ENCODE measurements at regions not wholly inside any gene's neighbourhood (a gene's known extent, or its start where the extent isn't known, plus 50 kb on each side); places are given as distances from the start of the nearest gene placed in this dataset.

GRCh38 chr12:59039005-59039404, 118.7 kb upstream of the LRIG3 start:
- H3K4me1 ChIP-seq (ENCODE audit: control insufficient read depth, insufficient read depth, low read length, poor library complexity, severe bottlenecking), result no peaks in the 10 kb centered on the region

GRCh38 chr12:59036973-59037762, 116.9 kb upstream of the LRIG3 start:
- Histone ChIP-seq H3K9me3 (ENCODE audit: control insufficient read depth, low read length) (no peaks in the 10 kb centered on the region), H3K4me3 (ENCODE audit: insufficient read depth, low read depth, low read length, poor library complexity, severe bottlenecking) (no peak overlapping the region), H3K4me1 (ENCODE audit: control insufficient read depth, insufficient read depth, low read length, poor library complexity, severe bottlenecking) (no peaks in the 10 kb centered on the region), H3K36me3 (ENCODE audit: control insufficient read depth, insufficient read depth, low read length) (no peaks in the 10 kb centered on the region), H3K27me3 (replicated peaks; ENCODE audit: control insufficient read depth, insufficient read depth, low read length, poor library complexity, severe bottlenecking) (no peaks in the 10 kb centered on the region), H3K27ac (ENCODE audit: insufficient read depth, low read length, poor library complexity, severe bottlenecking) (no peak overlapping the region)
- no peak for DNase-seq

More at GRCh38 chr12:59039005-59039404, 118.7 kb upstream of the LRIG3 start:
- DNase-seq, result no peak
- Histone ChIP-seq H3K4me3 (ENCODE audit: insufficient read depth, low read depth, low read length, poor library complexity, severe bottlenecking) (no peak overlapping the region), H3K27ac (ENCODE audit: insufficient read depth, low read length, poor library complexity, severe bottlenecking) (no peak overlapping the region), H3K36me3 (ENCODE audit: control insufficient read depth, insufficient read depth, low read length) (no peaks in the 10 kb centered on the region), H3K27me3 (replicated peaks; ENCODE audit: control insufficient read depth, insufficient read depth, low read length, poor library complexity, severe bottlenecking) (no peaks in the 10 kb centered on the region), H3K9me3 (ENCODE audit: control insufficient read depth, low read length) (no peaks in the 10 kb centered on the region)

GRCh38 chr12:59036347-59036746, 116.0 kb upstream of the LRIG3 start:
- H3K27me3 ChIP-seq (replicated peaks; ENCODE audit: control insufficient read depth, insufficient read depth, low read length, poor library complexity, severe bottlenecking), result no peaks in the 10 kb centered on the region
- no peaks in the 10 kb centered on the region for H3K36me3 ChIP-seq (ENCODE audit: control insufficient read depth, insufficient read depth, low read length)
- no peak overlapping the region for H3K27ac ChIP-seq (ENCODE audit: insufficient read depth, low read length, poor library complexity, severe bottlenecking)
- H3K4me3 ChIP-seq (ENCODE audit: insufficient read depth, low read depth, low read length, poor library complexity, severe bottlenecking), result no peak overlapping the region
- DNase-seq, result no peak
- H3K4me1 ChIP-seq (ENCODE audit: control insufficient read depth, insufficient read depth, low read length, poor library complexity, severe bottlenecking), result no peaks in the 10 kb centered on the region
- H3K9me3 ChIP-seq (ENCODE audit: control insufficient read depth, low read length), result no peaks in the 10 kb centered on the region

GRCh38 chr12:59031313-59031712, 111.0 kb upstream of the LRIG3 start:
- no peaks in the 10 kb centered on the region for H3K36me3 ChIP-seq (ENCODE audit: control insufficient read depth, insufficient read depth, low read length)
- no peak overlapping the region for H3K27ac ChIP-seq (ENCODE audit: insufficient read depth, low read length, poor library complexity, severe bottlenecking)
- no peak for DNase-seq

GRCh38 chr12:59030415-59030814, 110.1 kb upstream of the LRIG3 start:
- no peaks in the 10 kb centered on the region for H3K27me3 ChIP-seq (replicated peaks; ENCODE audit: control insufficient read depth, insufficient read depth, low read length, poor library complexity, severe bottlenecking)
- no peak overlapping the region for H3K4me3 ChIP-seq (ENCODE audit: insufficient read depth, low read depth, low read length, poor library complexity, severe bottlenecking)
- no peak overlapping the region for H3K27ac ChIP-seq (ENCODE audit: insufficient read depth, low read length, poor library complexity, severe bottlenecking)
- no peaks in the 10 kb centered on the region for H3K36me3 ChIP-seq (ENCODE audit: control insufficient read depth, insufficient read depth, low read length)
- no peaks in the 10 kb centered on the region for H3K9me3 ChIP-seq (ENCODE audit: control insufficient read depth, low read length)
- H3K4me1 ChIP-seq (ENCODE audit: control insufficient read depth, insufficient read depth, low read length, poor library complexity, severe bottlenecking), result no peaks in the 10 kb centered on the region
- DNase-seq, result no peak

More at GRCh38 chr12:59031313-59031712, 111.0 kb upstream of the LRIG3 start:
- no peak overlapping the region for H3K4me3 ChIP-seq (ENCODE audit: insufficient read depth, low read depth, low read length, poor library complexity, severe bottlenecking)
- no peaks in the 10 kb centered on the region for H3K4me1 ChIP-seq (ENCODE audit: control insufficient read depth, insufficient read depth, low read length, poor library complexity, severe bottlenecking)
- H3K9me3 ChIP-seq (ENCODE audit: control insufficient read depth, low read length), result no peaks in the 10 kb centered on the region
- H3K27me3 ChIP-seq (replicated peaks; ENCODE audit: control insufficient read depth, insufficient read depth, low read length, poor library complexity, severe bottlenecking), result no peaks in the 10 kb centered on the region

- H3K36me3 ChIP-seq (ENCODE audit: control insufficient read depth, insufficient read depth, low read length), result no peaks in the 10 kb centered on the region
- H3K4me1 ChIP-seq (ENCODE audit: control insufficient read depth, insufficient read depth, low read length, poor library complexity, severe bottlenecking), result no peaks in the 10 kb centered on the region
- no peak overlapping the region for H3K27ac ChIP-seq (ENCODE audit: insufficient read depth, low read length, poor library complexity, severe bottlenecking)
- DNase-seq, result no peak
- no peaks in the 10 kb centered on the region for H3K9me3 ChIP-seq (ENCODE audit: control insufficient read depth, low read length)
- H3K4me3 ChIP-seq (ENCODE audit: insufficient read depth, low read depth, low read length, poor library complexity, severe bottlenecking), result no peak overlapping the region
- H3K27me3 ChIP-seq (replicated peaks; ENCODE audit: control insufficient read depth, insufficient read depth, low read length, poor library complexity, severe bottlenecking), result no peaks in the 10 kb centered on the region
These were observed 106.9 kb upstream of the LRIG3 start for GRCh38 chr12:59027199-59027598.

- DNase-seq, result no peak
- Histone ChIP-seq H3K9me3 (ENCODE audit: control insufficient read depth, low read length) (no peaks in the 10 kb centered on the region), H3K27ac (ENCODE audit: insufficient read depth, low read length, poor library complexity, severe bottlenecking) (no peak overlapping the region), H3K4me1 (ENCODE audit: control insufficient read depth, insufficient read depth, low read length, poor library complexity, severe bottlenecking) (no peaks in the 10 kb centered on the region), H3K36me3 (ENCODE audit: control insufficient read depth, insufficient read depth, low read length) (no peaks in the 10 kb centered on the region), H3K4me3 (ENCODE audit: insufficient read depth, low read depth, low read length, poor library complexity, severe bottlenecking) (no peak overlapping the region), H3K27me3 (replicated peaks; ENCODE audit: control insufficient read depth, insufficient read depth, low read length, poor library complexity, severe bottlenecking) (no peaks in the 10 kb centered on the region)
These were observed 103.6 kb upstream of the LRIG3 start for GRCh38 chr12:59023861-59024424.

- Histone ChIP-seq H3K4me3 (ENCODE audit: insufficient read depth, low read depth, low read length, poor library complexity, severe bottlenecking) (no peak overlapping the region), H3K4me1 (ENCODE audit: control insufficient read depth, insufficient read depth, low read length, poor library complexity, severe bottlenecking) (no peaks in the 10 kb centered on the region), H3K9me3 (ENCODE audit: control insufficient read depth, low read length) (no peaks in the 10 kb centered on the region), H3K27ac (ENCODE audit: insufficient read depth, low read length, poor library complexity, severe bottlenecking) (no peak overlapping the region), H3K27me3 (replicated peaks; ENCODE audit: control insufficient read depth, insufficient read depth, low read length, poor library complexity, severe bottlenecking) (no peaks in the 10 kb centered on the region), H3K36me3 (ENCODE audit: control insufficient read depth, insufficient read depth, low read length) (no peaks in the 10 kb centered on the region)
- no peak for DNase-seq
These were observed 100.0 kb upstream of the LRIG3 start for GRCh38 chr12:59020073-59020946.

- Histone ChIP-seq H3K4me1 (ENCODE audit: control insufficient read depth, insufficient read depth, low read length, poor library complexity, severe bottlenecking) (no peaks in the 10 kb centered on the region), H3K27ac (ENCODE audit: insufficient read depth, low read length, poor library complexity, severe bottlenecking) (no peak overlapping the region), H3K27me3 (replicated peaks; ENCODE audit: control insufficient read depth, insufficient read depth, low read length, poor library complexity, severe bottlenecking) (no peaks in the 10 kb centered on the region), H3K36me3 (ENCODE audit: control insufficient read depth, insufficient read depth, low read length) (no peaks in the 10 kb centered on the region), H3K9me3 (ENCODE audit: control insufficient read depth, low read length) (no peaks in the 10 kb centered on the region), H3K4me3 (ENCODE audit: insufficient read depth, low read depth, low read length, poor library complexity, severe bottlenecking) (no peak overlapping the region)
- DNase-seq, result no peak
These were observed 94.6 kb upstream of the LRIG3 start for GRCh38 chr12:59014885-59015284.

- Histone ChIP-seq H3K4me3 (ENCODE audit: insufficient read depth, low read depth, low read length, poor library complexity, severe bottlenecking) (no peak overlapping the region), H3K36me3 (ENCODE audit: control insufficient read depth, insufficient read depth, low read length) (no peaks in the 10 kb centered on the region), H3K4me1 (ENCODE audit: control insufficient read depth, insufficient read depth, low read length, poor library complexity, severe bottlenecking) (no peaks in the 10 kb centered on the region), H3K27ac (ENCODE audit: insufficient read depth, low read length, poor library complexity, severe bottlenecking) (no peak overlapping the region), H3K9me3 (ENCODE audit: control insufficient read depth, low read length) (no peaks in the 10 kb centered on the region), H3K27me3 (replicated peaks; ENCODE audit: control insufficient read depth, insufficient read depth, low read length, poor library complexity, severe bottlenecking) (no peaks in the 10 kb centered on the region)
- DNase-seq, result no peak
These were observed 90.6 kb upstream of the LRIG3 start for GRCh38 chr12:59010941-59011340.

Data from effector memory CD4-positive, alpha-beta T cell (primary cell).